ENCODE measurements at regions not wholly inside any gene's neighbourhood (a gene's known extent, or its start where the extent isn't known, plus 50 kb on each side); places are given as distances from the start of the nearest gene placed in this dataset.

GRCh38 chr10:25103703-25104102, 71.1 kb upstream of the GPR158 start:
- Histone ChIP-seq H3K4me1 (ENCODE audit: control insufficient read depth, insufficient read depth, low read length) (no peaks in the 10 kb centered on the region), H3K27ac (ENCODE audit: extremely low read depth, low read depth, low read length) (no peak overlapping the region), H3K9me3 (ENCODE audit: control insufficient read depth, insufficient read depth, low read depth, low read length) (no peaks in the 10 kb centered on the region), H3K4me3 (ENCODE audit: low read depth, low read length) (no peak overlapping the region), H3K36me3 (ENCODE audit: control insufficient read depth in 2 of 2, insufficient read depth in 1 of 2, low read length in 2 of 2) (no peaks in the 10 kb centered on the region)
- POLR2A ChIA-PET, result no interaction called here
- CTCF ChIA-PET, result no interaction called here
- TF ChIP-seq ZNF610 (tag by site-specific recombination; IDR thresholded peaks at IDR 0.05; ENCODE audit: borderline replicate concordance), result no peak
- no peak for TF ChIP-seq ZBTB8A (tag by site-specific recombination; IDR thresholded peaks at IDR 0.05)
- TF ChIP-seq ZNF324 (tag by site-specific recombination; IDR thresholded peaks at IDR 0.05), result no peak
- no peak for TF ChIP-seq KLF8 (tag by site-specific recombination; IDR thresholded peaks at IDR 0.05)
- no peak for TF ChIP-seq SP3 (tag by site-specific recombination; IDR thresholded peaks at IDR 0.05)
- TF ChIP-seq GFI1B (tag by site-specific recombination; IDR thresholded peaks at IDR 0.05), result no peak
- TF ChIP-seq ZNF211 (tag by site-specific recombination; IDR thresholded peaks at IDR 0.05; ENCODE audit: low read depth), result no peak
- TF ChIP-seq ZNF148 (tag by site-specific recombination; IDR thresholded peaks at IDR 0.05; ENCODE audit: borderline replicate concordance), result no peak
- TF ChIP-seq ZNF394 (tag by site-specific recombination; IDR thresholded peaks at IDR 0.05; ENCODE audit: borderline replicate concordance), result no peak
- TF ChIP-seq OSR2 (tag by site-specific recombination; IDR thresholded peaks at IDR 0.05), result no peak

DNA sequence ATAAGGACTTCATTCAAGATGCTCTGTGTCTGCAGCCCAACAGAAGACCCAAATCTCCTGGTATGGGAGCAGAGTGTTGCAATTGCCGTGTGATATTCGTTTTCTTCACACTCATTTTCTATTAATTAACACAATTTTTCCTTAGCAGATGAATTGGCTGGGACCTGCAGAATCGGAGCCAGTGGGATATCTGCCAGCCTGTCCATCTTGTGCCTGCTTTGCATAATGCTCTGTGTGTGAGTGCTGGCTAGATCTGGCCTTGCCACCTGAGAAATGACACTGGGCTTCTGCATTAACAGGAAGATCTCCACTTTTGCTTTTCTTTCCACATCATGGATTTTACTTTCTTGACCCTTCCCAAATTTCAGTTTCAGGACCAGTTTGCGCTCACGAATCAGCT, 70.4 kb upstream of the GPR158 start:
- H3K9me3 ChIP-seq (ENCODE audit: control insufficient read depth, insufficient read depth, low read depth, low read length), result no peaks in the 10 kb centered on the region
- POLR2A ChIA-PET, result no interaction called here
- H3K4me3 ChIP-seq (ENCODE audit: low read depth, low read length), result no peak overlapping the region
- no peaks in the 10 kb centered on the region for H3K4me1 ChIP-seq (ENCODE audit: control insufficient read depth, insufficient read depth, low read length)
- no peak for TF ChIP-seq ZSCAN5A (tag by site-specific recombination; IDR thresholded peaks at IDR 0.05)
- TF ChIP-seq, protein P1, sequence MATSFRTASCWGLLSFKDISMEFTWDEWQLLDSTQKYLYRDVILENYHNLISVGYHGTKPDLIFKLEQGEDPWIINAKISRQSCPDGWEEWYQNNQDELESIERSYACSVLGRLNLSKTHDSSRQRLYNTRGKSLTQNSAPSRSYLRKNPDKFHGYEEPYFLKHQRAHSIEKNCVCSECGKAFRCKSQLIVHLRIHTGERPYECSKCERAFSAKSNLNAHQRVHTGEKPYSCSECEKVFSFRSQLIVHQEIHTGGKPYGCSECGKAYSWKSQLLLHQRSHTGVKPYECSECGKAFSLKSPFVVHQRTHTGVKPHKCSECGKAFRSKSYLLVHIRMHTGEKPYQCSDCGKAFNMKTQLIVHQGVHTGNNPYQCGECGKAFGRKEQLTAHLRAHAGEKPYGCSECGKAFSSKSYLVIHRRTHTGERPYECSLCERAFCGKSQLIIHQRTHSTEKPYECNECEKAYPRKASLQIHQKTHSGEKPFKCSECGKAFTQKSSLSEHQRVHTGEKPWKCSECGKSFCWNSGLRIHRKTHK (tag by site-specific recombination; IDR thresholded peaks at IDR 0.05), result no peak
- no peak overlapping the region for H3K27ac ChIP-seq (ENCODE audit: extremely low read depth, low read depth, low read length)
- CTCF ChIA-PET, result interaction anchor here (0.6 kb wide), 2 partner anchors 486 to 578 kb away, joined by 3 to 4 read pairs; no protein-coding TSS in a partner anchor
- no peaks in the 10 kb centered on the region for H3K36me3 ChIP-seq (ENCODE audit: control insufficient read depth in 2 of 2, insufficient read depth in 1 of 2, low read length in 2 of 2)

- Histone ChIP-seq H3K9me3 (ENCODE audit: control insufficient read depth, insufficient read depth, low read depth, low read length) (no peaks in the 10 kb centered on the region), H3K4me1 (ENCODE audit: control insufficient read depth, insufficient read depth, low read length) (no peaks in the 10 kb centered on the region), H3K4me3 (ENCODE audit: low read depth, low read length) (no peak overlapping the region), H3K27ac (ENCODE audit: extremely low read depth, low read depth, low read length) (no peak overlapping the region), H3K36me3 (ENCODE audit: control insufficient read depth in 2 of 2, insufficient read depth in 1 of 2, low read length in 2 of 2) (no peaks in the 10 kb centered on the region)
- ChIA-PET CTCF (interaction anchor here (0.6 to 0.9 kb wide), 3 partner anchors 23 to 487 kb away, joined by 3 read pairs; no protein-coding TSS in a partner anchor), POLR2A (no interaction called here)
- TF ChIP-seq SP7 (tag by site-specific recombination; IDR thresholded peaks at IDR 0.05) (0 out of 2 replicates have a peak, but pooled peaks have one; percentile 17), ZNF76 (tag by site-specific recombination; IDR thresholded peaks at IDR 0.05; ENCODE audit: borderline replicate concordance, low read depth) (no peak), ZNF366 (tag by site-specific recombination; conservative IDR thresholded peaks at IDR 0.05) (peak; percentile 80), ZNF184 (tag by site-specific recombination; IDR thresholded peaks at IDR 0.05) (0 out of 2 replicates have a peak, but pooled peaks have one; percentile 18), PRDM4 (tag by site-specific recombination; IDR thresholded peaks at IDR 0.05) (no peak), KLF8 (tag by site-specific recombination; IDR thresholded peaks at IDR 0.05) (peak; percentile 46; the same call in 1 of the 2 replicates), ZNF391 (tag by site-specific recombination; IDR thresholded peaks at IDR 0.05; ENCODE audit: borderline replicate concordance, low read depth) (no peak), ZNF10 (tag by site-specific recombination; IDR thresholded peaks at IDR 0.05) (peak; percentile 31; the same call in 1 of the 2 replicates), ZNF629 (tag by site-specific recombination; IDR thresholded peaks at IDR 0.05) (peak; percentile 34; the same call in 1 of the 2 replicates), ZNF394 (tag by site-specific recombination; IDR thresholded peaks at IDR 0.05; ENCODE audit: borderline replicate concordance) (no peak), KLF16 (tag by site-specific recombination; IDR thresholded peaks at IDR 0.05) (no peak), ZNF701 (tag by site-specific recombination; IDR thresholded peaks at IDR 0.05) (no peak)
These were observed 69.5 kb upstream of the GPR158 start for GRCh38 chr10:25105262-25105661.
